ENCODE measurements at regions not wholly inside any gene's neighbourhood (a gene's known extent, or its start where the extent isn't known, plus 50 kb on each side); places are given as distances from the start of the nearest gene placed in this dataset.
A peak's percentile ranks its signal among the peaks of the same experiment; 100 is the strongest.

- H3K4me3 ChIP-seq, result no peak overlapping the region
- DNase-seq (ENCODE audit: extremely low read depth in 1 of 4, low spot score in 3 of 4), result no peak
- FAIRE-seq, result no peak
- no peaks in the 10 kb centered on the region for H4K20me1 ChIP-seq (replicated peaks; ENCODE audit: control insufficient read depth, insufficient read depth, low read length)
- ChIA-PET CTCF (ENCODE audit: low intra/inter-chr PET ratio) (no interaction called here), POLR2A (no interaction called here)
- no peaks in the 10 kb centered on the region; the same call in 1 of the 2 replicates for H3K9me3 ChIP-seq (replicated peaks; ENCODE audit: control insufficient read depth, insufficient read depth, low read depth, low read length)
- no peak overlapping the region for H3K4me2 ChIP-seq (ENCODE audit: insufficient read depth, low read length)
- WGBS (ENCODE audit: insufficient coverage, low coverage, missing lambda C conversion rate), result 6% methylated on average over 2 of the region's 2 CpGs
- no TSS peak for BruUV-seq (replicated peaks)
- intact Hi-C loops (cut with micrococcal nuclease), result no loop called here
- no peak overlapping the region for H3K9ac ChIP-seq (ENCODE audit: insufficient read depth in 1 of 2, low read depth in 2 of 2, low read length in 2 of 2)
- no peak overlapping the region for H3K27ac ChIP-seq (ENCODE audit: extremely low read depth, low read depth, low read length)
- H3K36me3 ChIP-seq (ENCODE audit: control insufficient read depth, insufficient read depth, low read length), result no peaks in the 10 kb centered on the region
- H3K27me3 ChIP-seq (ENCODE audit: control insufficient read depth in 2 of 2, insufficient read depth in 2 of 2, low read length in 2 of 2), result peaks cover 2 to 18% of the 10 kb centered on the region in 2 experiments
- H3K79me2 ChIP-seq (ENCODE audit: control insufficient read depth, insufficient read depth, low read length), result no peaks in the 10 kb centered on the region
- in situ Hi-C loops (cut with MboI), result no loop called here
- no peaks in the 10 kb centered on the region for H3K9me1 ChIP-seq (ENCODE audit: control insufficient read depth, insufficient read depth, low read length)
- peaks cover 15 to 21% of the 10 kb centered on the region in 2 experiments; a peak in 4 of 5 replicates for H3K4me1 ChIP-seq (replicated peaks in 1 of 2; ENCODE audit: control insufficient read depth in 2 of 2, insufficient read depth in 2 of 2, low read length in 2 of 2)
- TF ChIP-seq ZNF239 (CRISPR knock-in tag; IDR thresholded peaks at IDR 0.05) (peak; percentile 76), RREB1 (CRISPR knock-in tag; IDR thresholded peaks at IDR 0.05) (no peak)
- no peak for ATAC-seq
- H2AFZ ChIP-seq (ENCODE audit: low read depth, low read length), result no peak overlapping the region
Observed at GRCh38 chr7:36088553-36088952, 64.5 kb upstream of the EEPD1 start.
